KOPT-K1 (cell line): ENCODE measurements at regions not wholly inside any gene's neighbourhood (a gene's known extent, or its start where the extent isn't known, plus 50 kb on each side); places are given as distances from the start of the nearest gene placed in this dataset.
"Not testable (repeated sequence)": the region's sequence is repeated elsewhere in the genome, so short reads cannot be mapped to it uniquely, and the experiment has no call there.

Experiments used
- H3K27ac ChIP-seq: fragments of 200-600 bp; sonication (generic); 2 replicates; pipeline ENCODE4 v1.5.1; 2016; ENCODE audit warnings: antibody characterized with exemption, mild to moderate bottlenecking, low read depth, low read length; ENCODE audit not compliant: poor library complexity, severe bottlenecking
- H3K36me3 ChIP-seq: fragments of 200-600 bp; sonication (generic); 2 replicates; pipeline ENCODE4 v1.5.1; 2017; ENCODE audit warnings: antibody characterized with exemption, mild to moderate bottlenecking, low read length, moderate library complexity; ENCODE audit not compliant: insufficient read depth
- H3K9me3 ChIP-seq: fragments of 200-600 bp; sonication (generic); 2 replicates; pipeline ENCODE4 v1.5.1; 2017; ENCODE audit warnings: antibody characterized with exemption, low read length, mild to moderate bottlenecking; ENCODE audit not compliant: insufficient read depth, poor library complexity, severe bottlenecking

- H3K27ac ChIP-seq, H3K36me3 ChIP-seq, H3K9me3 ChIP-seq: not testable (repeated sequence)
Observed at GRCh38 chr9:39678534-39679263, 323.2 kb downstream of the SPATA31A1 start.

GRCh38 chr9:39680694-39681401, 325.4 kb downstream of the SPATA31A1 start:
- H3K36me3 ChIP-seq, H3K9me3 ChIP-seq, H3K27ac ChIP-seq: not testable (repeated sequence)

DNA sequence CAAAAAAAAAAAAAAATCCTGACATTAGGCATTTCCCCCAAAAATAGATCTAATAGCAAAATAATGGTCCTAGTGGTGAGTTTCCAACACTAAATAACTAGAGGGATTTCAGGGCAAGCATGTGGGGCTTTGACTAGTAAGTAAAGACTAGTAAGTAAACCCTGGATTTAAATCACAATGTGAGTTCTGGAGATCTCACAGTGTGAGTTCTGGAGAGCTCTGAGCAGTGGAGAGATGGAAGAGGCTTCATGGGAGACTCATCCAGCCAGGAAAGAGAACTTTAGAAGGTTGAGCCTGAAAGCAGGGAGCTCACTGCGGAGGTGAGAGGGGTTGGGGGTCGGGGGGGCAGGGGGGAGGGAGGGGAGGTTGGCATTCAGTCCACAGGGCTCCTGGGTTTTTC, 373.4 kb downstream of the SPATA31A1 start:
- not testable (repeated sequence) for H3K27ac ChIP-seq, H3K36me3 ChIP-seq, H3K9me3 ChIP-seq

- H3K9me3 ChIP-seq, H3K27ac ChIP-seq, H3K36me3 ChIP-seq: not testable (repeated sequence)
Observed at GRCh38 chr9:39744898-39745297, 389.4 kb downstream of the SPATA31A1 start.

GRCh38 chr9:39775570-39775969, 420.1 kb downstream of the SPATA31A1 start:
- H3K9me3 ChIP-seq, H3K36me3 ChIP-seq, H3K27ac ChIP-seq: not testable (repeated sequence)

DNA sequence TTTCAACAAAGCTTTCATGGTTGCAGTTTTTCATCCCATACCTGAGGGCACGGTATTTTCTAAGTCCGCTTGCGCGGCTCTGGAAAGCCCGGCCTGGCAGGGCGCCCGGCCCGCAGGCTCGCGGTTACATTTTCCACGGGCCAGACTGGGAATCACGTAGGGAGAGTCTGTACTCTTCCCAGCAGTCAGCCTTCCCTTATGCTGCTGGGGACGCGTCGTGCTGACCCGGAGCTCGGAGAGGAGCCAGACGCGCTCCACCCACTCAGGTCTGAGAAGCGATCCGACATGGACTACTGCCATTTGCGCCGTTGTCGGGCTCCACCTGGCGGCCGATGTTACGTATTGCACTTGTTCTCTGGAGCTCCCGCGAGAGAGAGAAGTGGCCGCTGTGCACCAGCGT, 435.9 kb downstream of the SPATA31A1 start:
- not testable (repeated sequence) for H3K36me3 ChIP-seq, H3K27ac ChIP-seq, H3K9me3 ChIP-seq

- H3K36me3 ChIP-seq, H3K9me3 ChIP-seq, H3K27ac ChIP-seq: not testable (repeated sequence)
Observed at GRCh38 chr9:39797935-39798334, 442.5 kb downstream of the SPATA31A1 start.

DNA sequence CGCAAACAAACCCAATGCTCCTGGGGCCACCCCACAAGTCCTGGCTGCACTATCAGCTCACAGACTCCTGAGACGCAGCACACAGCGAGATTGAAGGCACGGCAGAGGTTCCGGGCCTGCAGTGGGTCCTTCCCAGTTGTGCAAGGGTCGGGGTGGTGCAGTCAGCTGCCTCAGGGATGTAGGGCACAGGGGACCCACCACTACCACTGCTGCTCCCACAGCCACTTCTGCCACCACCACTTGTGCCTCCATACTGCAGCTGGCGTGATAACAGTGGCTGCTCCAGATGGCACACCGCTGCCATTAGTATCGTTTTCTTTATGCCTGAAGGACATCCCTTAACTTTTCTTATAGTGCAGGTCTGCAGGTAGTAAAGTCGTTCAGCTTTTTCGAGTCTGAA, 443.8 kb downstream of the SPATA31A1 start:
- not testable (repeated sequence) for H3K27ac ChIP-seq, H3K9me3 ChIP-seq, H3K36me3 ChIP-seq

- H3K36me3 ChIP-seq = not testable (repeated sequence)
Observed at GRCh38 chr9:39802561-39802960, 447.1 kb downstream of the SPATA31A1 start.

GRCh38 chr9:39809401-39810226, 454.1 kb downstream of the SPATA31A1 start:
- H3K36me3 ChIP-seq, H3K27ac ChIP-seq, H3K9me3 ChIP-seq: not testable (repeated sequence)

More at GRCh38 chr9:39802561-39802960, 447.1 kb downstream of the SPATA31A1 start:
- not testable (repeated sequence) for H3K9me3 ChIP-seq, H3K27ac ChIP-seq

DNA sequence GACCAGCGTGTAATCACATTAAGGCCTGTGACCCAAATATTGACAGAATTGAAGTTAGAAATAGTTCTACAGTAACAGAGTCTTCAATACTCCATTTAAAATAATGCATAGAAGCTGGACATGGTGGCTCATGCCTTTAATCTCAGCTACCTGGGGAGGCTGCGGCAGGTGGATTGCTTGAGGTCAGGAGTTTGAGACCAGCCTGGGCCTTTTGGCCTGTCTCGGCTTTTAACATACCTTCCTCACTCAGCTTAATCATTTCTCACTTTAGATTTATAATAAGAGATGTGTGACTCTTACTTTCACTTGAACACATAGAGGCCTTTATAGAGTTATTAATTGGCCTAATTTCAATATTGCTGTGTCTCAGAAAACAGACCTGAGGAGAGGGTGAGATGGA, 454.9 kb downstream of the SPATA31A1 start:
- H3K36me3 ChIP-seq, H3K27ac ChIP-seq, H3K9me3 ChIP-seq: not testable (repeated sequence)

GRCh38 chr9:39811615-39812014, 456.1 kb downstream of the SPATA31A1 start:
- H3K36me3 ChIP-seq, H3K27ac ChIP-seq, H3K9me3 ChIP-seq: not testable (repeated sequence)

- not testable (repeated sequence) for H3K27ac ChIP-seq, H3K36me3 ChIP-seq, H3K9me3 ChIP-seq
Observed at GRCh38 chr9:39828457-39828856, 473.0 kb downstream of the SPATA31A1 start.
